GM10266 (cell line): ENCODE measurements at regions not wholly inside any gene's neighbourhood (a gene's known extent, or its start where the extent isn't known, plus 50 kb on each side); places are given as distances from the start of the nearest gene placed in this dataset.
A peak's percentile ranks its signal among the peaks of the same experiment; 100 is the strongest.

Source experiments
- DNase-seq: peaks from one replicate; pipeline ENCODE4 v3.0.0; 2012; ENCODE audit errors: extremely low spot score
- CTCF ChIP-seq: IDR thresholded peaks from 2 replicates; pipeline ENCODE4 v1.5.1; 2012; ENCODE audit warnings: mild to moderate bottlenecking, low read depth; ENCODE audit not compliant: control insufficient read depth, insufficient read depth; ENCODE audit errors: missing control alignments

- no peak for DNase-seq
- no peak for TF ChIP-seq CTCF
These were observed 62.0 kb upstream of the FST start for GRCh38 chr5:53418409-53418808.

GRCh38 chr5:53418826-53419658 is 61.4 kb upstream of the FST start:
- TF ChIP-seq CTCF = no peak
- no peak for DNase-seq

GRCh38 chr5:53422539-53422938 is 57.9 kb upstream of the FST start:
- no peak for TF ChIP-seq CTCF
- no peak for DNase-seq

GRCh38 chr5:53423724-53424123 is 56.7 kb upstream of the FST start:
- DNase-seq = no peak
- no peak for TF ChIP-seq CTCF

- no peak for DNase-seq
- TF ChIP-seq CTCF = no peak
These were observed 55.5 kb upstream of the FST start for GRCh38 chr5:53424686-53425615.

- peak; percentile 16 for DNase-seq
- TF ChIP-seq CTCF = no peak
These were observed 54.5 kb upstream of the FST start for GRCh38 chr5:53425687-53426511.

- TF ChIP-seq CTCF = no peak
These were observed 54.0 kb upstream of the FST start for GRCh38 chr5:53426512-53426830.

More at GRCh38 chr5:53426512-53426830, 54.0 kb upstream of the FST start:
- no peak for DNase-seq
